ENCODE measurements at regions not wholly inside any gene's neighbourhood (a gene's known extent, or its start where the extent isn't known, plus 50 kb on each side); places are given as distances from the start of the nearest gene placed in this dataset.

DNA sequence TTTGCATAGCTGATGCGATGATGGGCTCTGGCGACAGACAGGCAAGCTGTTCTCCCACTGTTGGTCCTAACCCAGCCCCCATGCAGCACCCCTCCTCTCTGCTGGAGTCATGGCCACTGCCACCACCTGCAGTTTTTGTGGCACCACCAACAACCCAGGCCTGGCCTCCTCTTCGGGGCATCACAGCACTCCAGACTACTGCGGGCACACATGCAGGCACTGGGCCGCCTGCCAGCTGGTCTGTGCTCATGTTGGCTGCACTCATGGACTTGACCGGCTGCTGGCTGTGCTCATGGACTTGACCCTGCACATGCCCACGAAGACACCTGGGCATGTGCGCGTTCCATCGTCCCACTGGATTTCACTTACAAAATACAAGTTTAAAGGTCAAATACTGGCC is 130.9 kb upstream of the TMEM108 start:
- no peak for ATAC-seq
- no peaks in the 10 kb centered on the region for H3K9me2 ChIP-seq (replicated peaks; ENCODE audit: low read length)
- TF ChIP-seq EZH2 (IDR thresholded peaks at IDR 0.05; ENCODE audit: low read length, unreplicated experiment), result no peak
- TF ChIP-seq, protein P1, sequence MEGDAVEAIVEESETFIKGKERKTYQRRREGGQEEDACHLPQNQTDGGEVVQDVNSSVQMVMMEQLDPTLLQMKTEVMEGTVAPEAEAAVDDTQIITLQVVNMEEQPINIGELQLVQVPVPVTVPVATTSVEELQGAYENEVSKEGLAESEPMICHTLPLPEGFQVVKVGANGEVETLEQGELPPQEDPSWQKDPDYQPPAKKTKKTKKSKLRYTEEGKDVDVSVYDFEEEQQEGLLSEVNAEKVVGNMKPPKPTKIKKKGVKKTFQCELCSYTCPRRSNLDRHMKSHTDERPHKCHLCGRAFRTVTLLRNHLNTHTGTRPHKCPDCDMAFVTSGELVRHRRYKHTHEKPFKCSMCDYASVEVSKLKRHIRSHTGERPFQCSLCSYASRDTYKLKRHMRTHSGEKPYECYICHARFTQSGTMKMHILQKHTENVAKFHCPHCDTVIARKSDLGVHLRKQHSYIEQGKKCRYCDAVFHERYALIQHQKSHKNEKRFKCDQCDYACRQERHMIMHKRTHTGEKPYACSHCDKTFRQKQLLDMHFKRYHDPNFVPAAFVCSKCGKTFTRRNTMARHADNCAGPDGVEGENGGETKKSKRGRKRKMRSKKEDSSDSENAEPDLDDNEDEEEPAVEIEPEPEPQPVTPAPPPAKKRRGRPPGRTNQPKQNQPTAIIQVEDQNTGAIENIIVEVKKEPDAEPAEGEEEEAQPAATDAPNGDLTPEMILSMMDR (conservative IDR thresholded peaks at IDR 0.05; ENCODE audit: low read depth, low read length), result no peak
- TF ChIP-seq EZH2phosphoT487 (IDR thresholded peaks at IDR 0.05; ENCODE audit: borderline replicate concordance, low read length), result no peak
- H3K36me3 ChIP-seq (ENCODE audit: low read depth, low read length), result no peaks in the 10 kb centered on the region
- no TSS peak for BruUV-seq (replicated peaks)
- no peak overlapping the region for H3K4me2 ChIP-seq (ENCODE audit: low read length)
- no peaks in the 10 kb centered on the region for H4K20me1 ChIP-seq (ENCODE audit: low read length)
- peaks cover 13% of the 10 kb centered on the region; the same call in 1 of the 2 replicates for H3K27me3 ChIP-seq (ENCODE audit: low read length)
- intact Hi-C loops (cut with micrococcal nuclease), result no loop called here
- no peaks in the 10 kb centered on the region for H3K79me2 ChIP-seq (ENCODE audit: low read length)
- H2AFZ ChIP-seq (ENCODE audit: low read length), result no peak overlapping the region
- no peaks in the 10 kb centered on the region for H3K9me3 ChIP-seq (ENCODE audit: low read length)
- no peak overlapping the region for H3K9ac ChIP-seq (ENCODE audit: low read length)
- no peak overlapping the region for H3K4me3 ChIP-seq (ENCODE audit: low read length)
- no peaks in the 10 kb centered on the region for H3K4me1 ChIP-seq (ENCODE audit: insufficient read depth, low read length)
- CTCF ChIA-PET, result no interaction called here
- H3K27ac ChIP-seq (ENCODE audit: low read length), result no peak overlapping the region
- no peak for DNase-seq
- POLR2A ChIA-PET (ENCODE audit: unreplicated experiment), result no interaction called here
- H3F3A ChIP-seq (ENCODE audit: low read length, unreplicated experiment), result no peaks in the 10 kb centered on the region

DNA sequence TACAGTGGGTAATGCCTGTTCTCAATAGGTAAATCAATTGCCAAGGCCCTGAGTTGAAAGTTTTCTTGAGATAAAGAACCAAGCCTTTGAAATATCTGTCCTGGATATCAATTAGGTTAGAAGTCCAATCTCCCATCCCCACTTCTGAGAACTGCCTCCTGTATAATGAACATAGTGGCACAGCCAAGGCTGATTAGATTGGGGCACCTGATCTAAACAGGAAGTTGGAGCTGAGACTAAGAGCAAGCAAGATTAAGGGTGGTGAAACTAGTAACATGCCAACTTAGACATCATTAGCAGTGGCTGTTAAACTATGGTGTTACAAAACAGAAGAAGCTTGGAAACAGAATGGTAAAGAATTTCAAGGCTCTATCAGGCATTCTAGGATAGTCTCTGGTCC is 137.7 kb upstream of the TMEM108 start:
- no peak overlapping the region for H3K9ac ChIP-seq (ENCODE audit: low read length)
- TF ChIP-seq EZH2 (IDR thresholded peaks at IDR 0.05; ENCODE audit: low read length, unreplicated experiment), result no peak
- TF ChIP-seq EZH2phosphoT487 (IDR thresholded peaks at IDR 0.05; ENCODE audit: borderline replicate concordance, low read length), result no peak
- TF ChIP-seq, protein P1 (conservative IDR thresholded peaks at IDR 0.05; ENCODE audit: low read depth, low read length), result no peak
- no peak for DNase-seq
- no peaks in the 10 kb centered on the region for H3K9me3 ChIP-seq (ENCODE audit: low read length)
- no peak for ATAC-seq
- H3K4me1 ChIP-seq (ENCODE audit: insufficient read depth, low read length), result no peaks in the 10 kb centered on the region
- H3K27ac ChIP-seq (ENCODE audit: low read length), result no peak overlapping the region
- no peaks in the 10 kb centered on the region for H3F3A ChIP-seq (ENCODE audit: low read length, unreplicated experiment)
- no peaks in the 10 kb centered on the region for H3K27me3 ChIP-seq (ENCODE audit: low read length)
- H3K4me3 ChIP-seq (ENCODE audit: low read length), result no peak overlapping the region
- no peaks in the 10 kb centered on the region for H3K9me2 ChIP-seq (replicated peaks; ENCODE audit: low read length)
- no peaks in the 10 kb centered on the region for H3K36me3 ChIP-seq (ENCODE audit: low read depth, low read length)
- no TSS peak for BruUV-seq (replicated peaks)
- no peaks in the 10 kb centered on the region for H4K20me1 ChIP-seq (ENCODE audit: low read length)
- no peak overlapping the region for H3K4me2 ChIP-seq (ENCODE audit: low read length)
- POLR2A ChIA-PET (ENCODE audit: unreplicated experiment), result no interaction called here
- H2AFZ ChIP-seq (ENCODE audit: low read length), result no peak overlapping the region
- CTCF ChIA-PET, result no interaction called here
- intact Hi-C loops (cut with micrococcal nuclease), result no loop called here
- no peaks in the 10 kb centered on the region for H3K79me2 ChIP-seq (ENCODE audit: low read length)

DNA sequence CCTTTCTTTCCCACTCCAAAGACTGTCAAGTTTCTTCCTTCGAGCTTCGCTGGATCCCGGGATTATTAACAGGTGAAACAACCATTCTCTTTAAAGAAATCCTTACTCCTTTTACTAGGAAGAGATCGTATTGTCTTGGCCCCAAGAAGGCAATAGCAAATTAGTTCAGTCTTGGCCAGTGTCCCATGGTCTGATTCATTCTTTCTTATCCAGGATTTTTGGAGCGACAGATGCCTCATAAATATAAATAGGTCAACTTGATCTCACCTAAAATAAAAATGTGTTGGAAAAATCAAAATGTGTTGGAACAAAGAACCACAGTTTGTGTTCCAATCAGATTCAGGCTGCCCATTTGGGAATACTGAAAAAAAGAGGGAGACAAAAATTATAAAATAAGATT is 140.1 kb upstream of the TMEM108 start:
- Histone ChIP-seq H3K9me3 (ENCODE audit: low read length) (no peaks in the 10 kb centered on the region), H3K27ac (ENCODE audit: low read length) (no peak overlapping the region), H3F3A (ENCODE audit: low read length, unreplicated experiment) (no peaks in the 10 kb centered on the region), H4K20me1 (ENCODE audit: low read length) (no peaks in the 10 kb centered on the region), H3K9me2 (replicated peaks; ENCODE audit: low read length) (no peaks in the 10 kb centered on the region), H3K4me3 (ENCODE audit: low read length) (no peak overlapping the region), H3K36me3 (ENCODE audit: low read depth, low read length) (no peaks in the 10 kb centered on the region), H3K9ac (ENCODE audit: low read length) (no peak overlapping the region), H3K79me2 (ENCODE audit: low read length) (no peaks in the 10 kb centered on the region), H3K4me2 (ENCODE audit: low read length) (no peak overlapping the region), H3K4me1 (ENCODE audit: insufficient read depth, low read length) (no peaks in the 10 kb centered on the region), H3K27me3 (ENCODE audit: low read length) (no peaks in the 10 kb centered on the region), H2AFZ (ENCODE audit: low read length) (no peak overlapping the region)
- TF ChIP-seq, protein P1 (conservative IDR thresholded peaks at IDR 0.05; ENCODE audit: low read depth, low read length), result no peak
- TF ChIP-seq EZH2 (IDR thresholded peaks at IDR 0.05; ENCODE audit: low read length, unreplicated experiment) (no peak), EZH2phosphoT487 (IDR thresholded peaks at IDR 0.05; ENCODE audit: borderline replicate concordance, low read length) (no peak)
- BruUV-seq (replicated peaks), result no TSS peak
- ATAC-seq (no peak), DNase-seq (no peak)
- ChIA-PET POLR2A (ENCODE audit: unreplicated experiment) (no interaction called here), CTCF (no interaction called here)
- intact Hi-C loops (cut with micrococcal nuclease), result no loop called here
